Adrenal gland (tissue), 9 donors: ENCODE measurements at regions not wholly inside any gene's neighbourhood (a gene's known extent, or its start where the extent isn't known, plus 50 kb on each side); places are given as distances from the start of the nearest gene placed in this dataset.

Experiments
- DNase-seq, 7 donors: peaks; one replicate each; pipeline ENCODE4 v3.0.0-alpha.2; 2019 to 2020
- H3K27ac ChIP-seq, 5 donors: fragments of 200-600 bp; sonication (generic) in 4 of 5; 1 replicate in 3 of 5; 2 replicates in 2 of 5; pipeline versions ENCODE4 v1.5.1 to v1.8.0; 2016 to 2020; ENCODE audit warnings: mild to moderate bottlenecking in 1 of 5
- H3K27me3 ChIP-seq: fragments of 200-600 bp; 2 replicates; pipeline ENCODE4 v1.8.0; 2021
- H3K36me3 ChIP-seq, 2 donors: fragments of 200-600 bp; replicated peaks in 1 of 2; 1 replicate in 1 of 2; 2 replicates in 1 of 2; pipeline versions ENCODE4 v1.5.1 to v1.8.0; 2018 to 2022
- H3K4me1 ChIP-seq, 2 donors: fragments of 200-600 bp; replicated peaks in 1 of 2; 1 replicate in 1 of 2; 2 replicates in 1 of 2; pipeline versions ENCODE4 v1.5.1 to v1.8.0; 2018 to 2021
- H3K4me3 ChIP-seq, 4 donors: fragments of 200-600 bp; sonication (generic) in 3 of 4; one replicate each; pipeline ENCODE4 v1.5.1; 2016 to 2018
- H3K9me3 ChIP-seq, 3 donors: fragments of 200-600 bp; sonication (generic) in 1 of 3; replicated peaks in 1 of 3; 1 replicate in 2 of 3; 2 replicates in 1 of 3; pipeline versions ENCODE4 v1.5.1 to v1.8.0; 2016 to 2021
- CTCF ChIP-seq, 6 experiments: fragments of 450-650 bp in 4 of 6; fragments of 200-600 bp in 2 of 6; sonication (generic) in 1 of 6; IDR thresholded peaks; 1 replicate in 5 of 6; 2 replicates in 1 of 6; pipeline versions ENCODE4 v1.5.1 to v1.8.0; 2016 to 2021; ENCODE audit warnings: antibody characterized with exemption in 6 of 6, mild to moderate bottlenecking in 2 of 6, moderate library complexity in 1 of 6
- POLR2A ChIP-seq, 2 donors: fragments of 450-650 bp; IDR thresholded peaks; one replicate each; pipeline ENCODE4 v1.6.1; 2017; ENCODE audit warnings: antibody characterized with exemption in 2 of 2, mild to moderate bottlenecking in 2 of 2, moderate library complexity in 1 of 2
- WGBS, 4 donors: extraction: QIAGEN DNeasy Blood & Tissue Kit in 2 of 4; methylation state at CpG; one replicate each; pipeline versions ENCODE4 v1.1.5 to v1.1.7; 2013 to 2017; 5-methylcytosine and 5-hydroxymethylcytosine counted together
- intact Hi-C, 2 donors: fragments of 100-400 bp; cut with DNase I; formaldehyde crosslinking; loops; one replicate each; pipeline versions ENCODE4 v1.14.1 to v1.15.0; 2022 to 2023
- donor health status: healthy with polysubstance abuse.
- donor health status: Bipolar disorder and iron deficiency.
- donor health status: DM: yes; HTN: yes; CAD: no.
- donor health status: DM: no; HTN: no; CAD: no.
- donor health status: DM: no; HTN: no; CAD: no.

GRCh38 chr9:2384741-2385140 lies 236.8 kb upstream of the VLDLR start:
- intact Hi-C loops = no loop called here
- no peaks in the 10 kb centered on the region for H3K9me3 ChIP-seq
- no peaks in the 10 kb centered on the region for H3K36me3 ChIP-seq
- H3K27ac ChIP-seq = no peak overlapping the region
- H3K4me3 ChIP-seq = no peak overlapping the region
- WGBS, 4 donors = 5 to 23% (median 15%) methylated on average over 1 of the region's 1 CpG
- DNase-seq = no peak
- TF ChIP-seq POLR2A (IDR thresholded peaks at IDR 0.05) = no peak
- TF ChIP-seq CTCF (IDR thresholded peaks at IDR 0.05) = no peak
- H3K4me1 ChIP-seq = no peaks in the 10 kb centered on the region
- no peaks in the 10 kb centered on the region for H3K27me3 ChIP-seq

- intact Hi-C loops = no loop called here
Observed at GRCh38 chr9:2385746-2386145, 235.8 kb upstream of the VLDLR start.

DNA sequence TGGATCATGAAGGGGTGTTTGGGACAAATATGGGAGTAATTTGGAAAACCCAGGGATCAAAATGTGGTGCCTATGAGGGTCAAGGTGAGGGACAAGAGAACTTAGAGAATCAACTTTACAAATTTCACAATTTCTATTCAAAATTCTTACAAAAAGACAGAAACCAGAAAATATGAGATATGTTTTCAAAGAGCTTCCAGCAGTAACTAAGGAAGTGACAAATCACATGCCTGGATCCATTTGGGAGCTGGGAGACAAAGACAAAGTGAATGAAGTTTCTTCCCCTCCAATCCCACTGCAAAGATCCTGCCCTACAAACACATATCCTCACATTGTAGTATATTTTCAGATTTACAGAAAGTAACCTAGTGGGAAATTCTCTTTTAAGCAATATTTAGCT lies 235.0 kb upstream of the VLDLR start:
- H3K36me3 ChIP-seq = no peaks in the 10 kb centered on the region
- H3K4me1 ChIP-seq = peaks cover 0 to 7% of the 10 kb centered on the region in 2 donors
- H3K9me3 ChIP-seq = no peaks in the 10 kb centered on the region
- no peak overlapping the region for H3K4me3 ChIP-seq
- no peak overlapping the region for H3K27ac ChIP-seq
- TF ChIP-seq POLR2A (IDR thresholded peaks at IDR 0.05) (no peak), CTCF (IDR thresholded peaks at IDR 0.05) (no peak)
- H3K27me3 ChIP-seq = no peaks in the 10 kb centered on the region
- DNase-seq = no peak
- intact Hi-C loops = no loop called here

More at GRCh38 chr9:2385746-2386145, 235.8 kb upstream of the VLDLR start:
- Histone ChIP-seq H3K27me3 (no peaks in the 10 kb centered on the region), H3K4me1 (no peaks in the 10 kb centered on the region), H3K9me3 (no peaks in the 10 kb centered on the region), H3K4me3 (no peak overlapping the region), H3K36me3 (no peaks in the 10 kb centered on the region), H3K27ac (no peak overlapping the region)
- WGBS, 4 donors = 79 to 83% (median 80%) methylated on average over 7 of the region's 7 CpGs
- DNase-seq = no peak
- TF ChIP-seq CTCF (IDR thresholded peaks at IDR 0.05) = no peak
- no peak for TF ChIP-seq POLR2A (IDR thresholded peaks at IDR 0.05)

DNA sequence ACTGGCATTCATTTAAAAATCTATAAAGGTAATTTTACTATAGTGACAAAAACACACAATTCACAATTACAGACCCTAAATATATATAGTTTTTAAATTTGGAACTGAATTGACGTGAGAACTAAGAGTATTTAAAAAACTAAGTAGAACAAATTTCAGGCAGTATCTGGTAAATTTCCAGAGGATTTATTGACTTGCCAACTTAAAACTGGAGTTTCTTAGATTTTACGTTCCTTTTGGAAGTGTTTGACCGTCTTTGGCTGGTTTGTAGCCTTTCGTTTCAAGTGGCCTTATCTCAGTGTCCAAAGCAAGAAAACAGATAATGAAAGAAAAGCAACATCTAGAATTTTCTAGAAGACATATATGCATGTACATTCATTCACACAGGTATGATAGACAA lies 234.4 kb upstream of the VLDLR start:
- no peak overlapping the region for H3K27ac ChIP-seq
- WGBS, 4 donors = 75 to 93% (median 85%) methylated on average over 4 of the region's 4 CpGs
- no peak overlapping the region for H3K4me3 ChIP-seq

More for the DNA sequence above, 234.4 kb upstream of the VLDLR start:
- Histone ChIP-seq H3K4me1 (peaks cover 0 to 9% of the 10 kb centered on the region in 2 donors), H3K9me3 (no peaks in the 10 kb centered on the region), H3K27me3 (no peaks in the 10 kb centered on the region), H3K36me3 (no peaks in the 10 kb centered on the region)
- TF ChIP-seq POLR2A (IDR thresholded peaks at IDR 0.05) (no peak), CTCF (IDR thresholded peaks at IDR 0.05) (no peak)
- intact Hi-C loops = no loop called here
- no peak for DNase-seq
